H9 (cell line): ENCODE measurements at regions not wholly inside any gene's neighbourhood (a gene's known extent, or its start where the extent isn't known, plus 50 kb on each side); places are given as distances from the start of the nearest gene placed in this dataset.

Experiments
- DNase-seq: peaks from one replicate; pipeline ENCODE4 v3.0.0-alpha.2; 2017
- H2AFZ ChIP-seq: one replicate; pipeline ENCODE4 v1.6.1; 2013; ENCODE audit warnings: mild to moderate bottlenecking, low read length, control low read depth, moderate library complexity
- H2AK5ac ChIP-seq: 2 replicates; pipeline ENCODE4 v1.6.1; 2013; ENCODE audit warnings: low read length, control low read depth, mixed read lengths; ENCODE audit not compliant: insufficient read length
- H2BK120ac ChIP-seq: one replicate; pipeline ENCODE4 v1.6.1; 2013; ENCODE audit warnings: low read depth, mild to moderate bottlenecking, low read length, control low read depth, inconsistent platforms; ENCODE audit not compliant: poor library complexity, severe bottlenecking
- H2BK12ac ChIP-seq: 2 replicates; pipeline ENCODE4 v1.6.1; 2013; ENCODE audit warnings: low read length, control low read depth, mixed read lengths, low read depth; ENCODE audit not compliant: insufficient read length
- H2BK15ac ChIP-seq: 2 replicates; pipeline ENCODE4 v1.6.1; 2013; ENCODE audit warnings: low read depth, low read length, control low read depth
- H2BK20ac ChIP-seq: one replicate; pipeline ENCODE4 v1.6.1; 2013; ENCODE audit warnings: low read depth, mild to moderate bottlenecking, low read length, control low read depth, inconsistent platforms; ENCODE audit not compliant: poor library complexity, severe bottlenecking
- H2BK5ac ChIP-seq: 2 replicates; pipeline ENCODE4 v1.6.1; 2013; ENCODE audit warnings: low read length, control low read depth, mixed read lengths; ENCODE audit not compliant: insufficient read length
- H3K14ac ChIP-seq: 2 replicates; pipeline ENCODE4 v1.6.1; 2013; ENCODE audit warnings: low read length, control low read depth; ENCODE audit not compliant: insufficient read depth
- H3K18ac ChIP-seq: 2 replicates; pipeline ENCODE4 v1.6.1; 2013; ENCODE audit warnings: low read depth, mild to moderate bottlenecking, mixed read lengths, low read length, control low read depth; ENCODE audit not compliant: insufficient read length
- H3K23ac ChIP-seq: 2 replicates; pipeline ENCODE4 v1.6.1; 2013; ENCODE audit warnings: low read length, control low read depth, mixed read lengths, low read depth; ENCODE audit not compliant: insufficient read length
- H3K23me2 ChIP-seq: 2 replicates; pipeline ENCODE4 v1.6.1; 2013; ENCODE audit warnings: low read depth, mild to moderate bottlenecking, mixed read lengths, low read length, control low read depth; ENCODE audit not compliant: insufficient read length, poor library complexity, severe bottlenecking
- H3K27ac ChIP-seq: 2 replicates; pipeline ENCODE4 v1.5.1; 2013; ENCODE audit warnings: low read length, control low read depth, mixed read lengths, low read depth; ENCODE audit not compliant: insufficient read length
- H3K27me3 ChIP-seq: 2 replicates; pipeline ENCODE4 v1.6.1; 2013; ENCODE audit warnings: low read length, control low read depth, inconsistent platforms; ENCODE audit not compliant: insufficient read depth
- H3K4ac ChIP-seq: 2 replicates; pipeline ENCODE4 v1.6.1; 2013; ENCODE audit warnings: low read depth, mild to moderate bottlenecking, control low read depth, inconsistent platforms, low read length, moderate library complexity
- H3K4me1 ChIP-seq: 2 replicates; pipeline ENCODE4 v1.6.1; 2013; ENCODE audit warnings: low read length, control low read depth, inconsistent platforms; ENCODE audit not compliant: insufficient read depth
- H3K4me2 ChIP-seq: 2 replicates; pipeline ENCODE4 v1.6.1; 2013; ENCODE audit warnings: low read length, control low read depth, mixed read lengths; ENCODE audit not compliant: insufficient read length, insufficient read depth
- H3K56ac ChIP-seq: 2 replicates; pipeline ENCODE4 v1.6.1; 2013; ENCODE audit warnings: low read depth, mild to moderate bottlenecking, mixed read lengths, low read length, control low read depth; ENCODE audit not compliant: insufficient read length
- H3K79me1 ChIP-seq: 2 replicates; pipeline ENCODE4 v1.6.1; 2013; ENCODE audit warnings: low read depth, mild to moderate bottlenecking, moderate library complexity, low read length, control low read depth, inconsistent platforms; ENCODE audit not compliant: insufficient read depth, poor library complexity, severe bottlenecking
- H3K79me2 ChIP-seq: 2 replicates; pipeline ENCODE4 v1.6.1; 2013; ENCODE audit warnings: low read length, control low read depth, inconsistent platforms; ENCODE audit not compliant: insufficient read depth
- H3K9ac ChIP-seq: 2 replicates; pipeline ENCODE4 v1.6.1; 2013; ENCODE audit warnings: low read length, control low read depth, mixed read lengths; ENCODE audit not compliant: insufficient read length; ENCODE audit errors: extremely low read depth
- H3K9me3 ChIP-seq: one replicate; pipeline ENCODE4 v1.6.1; 2013; ENCODE audit warnings: low read depth, low read length, inconsistent platforms; ENCODE audit not compliant: control insufficient read depth
- H3T11ph ChIP-seq: one replicate; pipeline ENCODE4 v1.6.1; 2013; ENCODE audit warnings: mild to moderate bottlenecking, low read length, control low read depth, inconsistent platforms
- H4K20me1 ChIP-seq: one replicate; pipeline ENCODE4 v1.6.1; 2013; ENCODE audit not compliant: control insufficient read depth, insufficient read length, insufficient read depth
- H4K5ac ChIP-seq: 2 replicates; pipeline ENCODE4 v1.6.1; 2013; ENCODE audit warnings: low read depth, mild to moderate bottlenecking, mixed read lengths, low read length, control low read depth; ENCODE audit not compliant: insufficient read length
- H4K8ac ChIP-seq: replicated peaks from 2 replicates; pipeline ENCODE4 v1.6.1; 2013; ENCODE audit warnings: low read length, control low read depth, mixed read lengths, low read depth; ENCODE audit not compliant: insufficient read length
- H4K91ac ChIP-seq: 2 replicates; pipeline ENCODE4 v1.6.1; 2013; ENCODE audit warnings: low read depth, mild to moderate bottlenecking, moderate library complexity, mixed read lengths, low read length, control low read depth; ENCODE audit not compliant: insufficient read length
- H3K27ac Mint-ChIP-seq, 3 experiments: 2 replicates in 2 of 3; 3 replicates in 1 of 3; pipeline ENCODE4 v1.8.0; 2020 to 2021; ENCODE audit warnings: mixed read lengths in 3 of 3, mild to moderate bottlenecking in 1 of 3, moderate library complexity in 1 of 3
- H3K27me3 Mint-ChIP-seq: 2 replicates; pipeline ENCODE4 v1.8.0; 2021; ENCODE audit warnings: low read depth, mild to moderate bottlenecking, moderate library complexity, mixed read lengths
- H3K36me3 Mint-ChIP-seq, 3 experiments: 2 replicates in 2 of 3; 3 replicates in 1 of 3; pipeline ENCODE4 v1.8.0; 2020 to 2021; ENCODE audit warnings: low read depth in 3 of 3, mixed read lengths in 3 of 3; ENCODE audit not compliant: insufficient read depth in 1 of 3
- H3K4me1 Mint-ChIP-seq, 2 experiments: 2 replicates each; pipeline ENCODE4 v1.8.0; 2020; ENCODE audit warnings: mixed read lengths in 2 of 2
- H3K4me3 Mint-ChIP-seq, 2 experiments: 2 replicates in 1 of 2; 3 replicates in 1 of 2; pipeline ENCODE4 v1.8.0; 2020 to 2021; ENCODE audit warnings: mild to moderate bottlenecking in 2 of 2, mixed read lengths in 2 of 2, moderate library complexity in 1 of 2
- H3K9me3 Mint-ChIP-seq, 2 experiments: 2 replicates in 1 of 2; 3 replicates in 1 of 2; pipeline ENCODE4 v1.8.0; 2020; ENCODE audit warnings: mild to moderate bottlenecking in 2 of 2, mixed read lengths in 2 of 2, moderate library complexity in 1 of 2
- WGBS: extraction: QIAGEN DNeasy Blood & Tissue Kit; methylation state at CpG from one replicate; pipeline ENCODE4 v1.1.7; 2013; ENCODE audit warnings: missing lambda C conversion rate, low lambda C conversion rate, mixed read lengths; ENCODE audit not compliant: insufficient read length; ENCODE audit errors: extremely low coverage; 5-methylcytosine and 5-hydroxymethylcytosine counted together
- TF ChIP-seq, protein P1 (sequence below): fragments of 200-600 bp; sonication (generic); conservative IDR thresholded peaks from 3 replicates; pipeline ENCODE4 v1.8.0; 2021; ENCODE audit warnings: antibody characterized with exemption, mild to moderate bottlenecking

DNA sequence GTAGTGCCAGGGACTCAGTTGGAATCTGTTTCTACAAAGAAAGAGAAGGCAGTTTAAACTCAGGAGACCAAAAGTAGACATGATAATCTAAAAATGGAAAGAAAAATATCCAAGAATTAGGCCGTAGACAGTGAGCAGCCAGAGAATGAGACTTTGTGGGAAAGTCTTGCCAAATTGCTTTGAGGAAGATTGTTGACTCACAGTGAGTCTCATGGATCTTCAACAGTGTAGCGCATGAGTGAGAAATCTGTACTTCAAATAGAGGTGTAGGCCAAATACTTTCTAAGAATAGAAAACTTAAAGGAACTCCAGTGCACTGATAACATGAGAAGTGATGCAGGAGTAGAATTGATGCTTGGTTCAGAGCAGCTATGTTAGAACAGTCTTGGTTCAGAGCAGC, 284.5 kb downstream of the HTR1B start:
- Histone ChIP-seq H3K79me2 (no peaks in the 10 kb centered on the region), H3K56ac (no peak overlapping the region), H2BK15ac (no peak overlapping the region), H4K5ac (no peak overlapping the region), H2AK5ac (no peak overlapping the region), H4K91ac (no peak overlapping the region), H2BK20ac (no peak overlapping the region), H2BK12ac (no peak overlapping the region), H4K8ac (no peak overlapping the region), H3K18ac (no peak overlapping the region), H3K79me1 (no peaks in the 10 kb centered on the region), H3K27me3 (no peaks in the 10 kb centered on the region), H2BK120ac (no peak overlapping the region), H3K4me2 (no peak overlapping the region), H3K27ac (no peak overlapping the region), H3K9ac (no peak overlapping the region), H2AFZ (no peak overlapping the region), H3K23me2 (no peaks in the 10 kb centered on the region), H3K4ac (no peak overlapping the region), H2BK5ac (no peak overlapping the region), H3K4me1 (no peaks in the 10 kb centered on the region), H4K20me1 (no peaks in the 10 kb centered on the region), H3K9me3 (no peaks in the 10 kb centered on the region), H3K23ac (no peak overlapping the region), H3T11ph (no peak overlapping the region), H3K14ac (no peak overlapping the region)
- Mint-ChIP-seq H3K9me3 (no peaks in the 10 kb centered on the region), H3K4me1 (no peaks in the 10 kb centered on the region), H3K36me3 (no peaks in the 10 kb centered on the region), H3K4me3 (no peak overlapping the region), H3K27ac (no peak overlapping the region), H3K27me3 (no peaks in the 10 kb centered on the region)
- TF ChIP-seq, protein P1, sequence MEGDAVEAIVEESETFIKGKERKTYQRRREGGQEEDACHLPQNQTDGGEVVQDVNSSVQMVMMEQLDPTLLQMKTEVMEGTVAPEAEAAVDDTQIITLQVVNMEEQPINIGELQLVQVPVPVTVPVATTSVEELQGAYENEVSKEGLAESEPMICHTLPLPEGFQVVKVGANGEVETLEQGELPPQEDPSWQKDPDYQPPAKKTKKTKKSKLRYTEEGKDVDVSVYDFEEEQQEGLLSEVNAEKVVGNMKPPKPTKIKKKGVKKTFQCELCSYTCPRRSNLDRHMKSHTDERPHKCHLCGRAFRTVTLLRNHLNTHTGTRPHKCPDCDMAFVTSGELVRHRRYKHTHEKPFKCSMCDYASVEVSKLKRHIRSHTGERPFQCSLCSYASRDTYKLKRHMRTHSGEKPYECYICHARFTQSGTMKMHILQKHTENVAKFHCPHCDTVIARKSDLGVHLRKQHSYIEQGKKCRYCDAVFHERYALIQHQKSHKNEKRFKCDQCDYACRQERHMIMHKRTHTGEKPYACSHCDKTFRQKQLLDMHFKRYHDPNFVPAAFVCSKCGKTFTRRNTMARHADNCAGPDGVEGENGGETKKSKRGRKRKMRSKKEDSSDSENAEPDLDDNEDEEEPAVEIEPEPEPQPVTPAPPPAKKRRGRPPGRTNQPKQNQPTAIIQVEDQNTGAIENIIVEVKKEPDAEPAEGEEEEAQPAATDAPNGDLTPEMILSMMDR = no peak
- no peak for DNase-seq
- no CpG with 5 or more reads among the region's 2 CpGs for WGBS
